ENCODE measurements at regions not wholly inside any gene's neighbourhood (a gene's known extent, or its start where the extent isn't known, plus 50 kb on each side); places are given as distances from the start of the nearest gene placed in this dataset.

DNA sequence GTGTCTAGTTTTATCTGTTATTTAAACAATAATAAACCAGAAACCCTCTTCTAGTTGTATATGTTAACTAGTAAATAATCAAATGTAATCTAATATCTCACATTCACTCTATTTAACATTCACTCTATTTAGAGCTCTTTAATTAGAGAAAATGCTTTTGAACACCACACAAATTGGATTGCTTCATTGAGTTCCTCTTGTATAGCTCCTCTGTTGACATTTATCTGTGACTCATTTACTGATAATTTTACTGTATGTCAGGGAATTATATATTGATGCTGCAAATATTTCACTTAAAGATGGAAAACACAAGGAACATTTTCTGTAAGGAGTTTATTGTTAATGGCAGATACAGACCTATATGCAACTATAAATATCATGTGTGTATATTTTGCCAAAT lies 594.6 kb downstream of the COL12A1 start:
- TF ChIP-seq, protein P1, sequence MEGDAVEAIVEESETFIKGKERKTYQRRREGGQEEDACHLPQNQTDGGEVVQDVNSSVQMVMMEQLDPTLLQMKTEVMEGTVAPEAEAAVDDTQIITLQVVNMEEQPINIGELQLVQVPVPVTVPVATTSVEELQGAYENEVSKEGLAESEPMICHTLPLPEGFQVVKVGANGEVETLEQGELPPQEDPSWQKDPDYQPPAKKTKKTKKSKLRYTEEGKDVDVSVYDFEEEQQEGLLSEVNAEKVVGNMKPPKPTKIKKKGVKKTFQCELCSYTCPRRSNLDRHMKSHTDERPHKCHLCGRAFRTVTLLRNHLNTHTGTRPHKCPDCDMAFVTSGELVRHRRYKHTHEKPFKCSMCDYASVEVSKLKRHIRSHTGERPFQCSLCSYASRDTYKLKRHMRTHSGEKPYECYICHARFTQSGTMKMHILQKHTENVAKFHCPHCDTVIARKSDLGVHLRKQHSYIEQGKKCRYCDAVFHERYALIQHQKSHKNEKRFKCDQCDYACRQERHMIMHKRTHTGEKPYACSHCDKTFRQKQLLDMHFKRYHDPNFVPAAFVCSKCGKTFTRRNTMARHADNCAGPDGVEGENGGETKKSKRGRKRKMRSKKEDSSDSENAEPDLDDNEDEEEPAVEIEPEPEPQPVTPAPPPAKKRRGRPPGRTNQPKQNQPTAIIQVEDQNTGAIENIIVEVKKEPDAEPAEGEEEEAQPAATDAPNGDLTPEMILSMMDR (conservative IDR thresholded peaks at IDR 0.05; ENCODE audit: low read length) = no peak
- no peak for TF ChIP-seq EZH2phosphoT487 (IDR thresholded peaks at IDR 0.05; ENCODE audit: borderline replicate concordance, low read depth, low read length)
